Muscle of back (tissue), 3 donors: ENCODE measurements at regions not wholly inside any gene's neighbourhood (a gene's known extent, or its start where the extent isn't known, plus 50 kb on each side); places are given as distances from the start of the nearest gene placed in this dataset.
"Not testable (repeated sequence)": the region's sequence is repeated elsewhere in the genome, so short reads cannot be mapped to it uniquely, and the experiment has no call there.

Source experiments
- DNase-seq, 3 donors: peaks; one replicate each; pipeline versions ENCODE4 v3.0.0 to v3.0.0-alpha.2; 2013

DNA sequence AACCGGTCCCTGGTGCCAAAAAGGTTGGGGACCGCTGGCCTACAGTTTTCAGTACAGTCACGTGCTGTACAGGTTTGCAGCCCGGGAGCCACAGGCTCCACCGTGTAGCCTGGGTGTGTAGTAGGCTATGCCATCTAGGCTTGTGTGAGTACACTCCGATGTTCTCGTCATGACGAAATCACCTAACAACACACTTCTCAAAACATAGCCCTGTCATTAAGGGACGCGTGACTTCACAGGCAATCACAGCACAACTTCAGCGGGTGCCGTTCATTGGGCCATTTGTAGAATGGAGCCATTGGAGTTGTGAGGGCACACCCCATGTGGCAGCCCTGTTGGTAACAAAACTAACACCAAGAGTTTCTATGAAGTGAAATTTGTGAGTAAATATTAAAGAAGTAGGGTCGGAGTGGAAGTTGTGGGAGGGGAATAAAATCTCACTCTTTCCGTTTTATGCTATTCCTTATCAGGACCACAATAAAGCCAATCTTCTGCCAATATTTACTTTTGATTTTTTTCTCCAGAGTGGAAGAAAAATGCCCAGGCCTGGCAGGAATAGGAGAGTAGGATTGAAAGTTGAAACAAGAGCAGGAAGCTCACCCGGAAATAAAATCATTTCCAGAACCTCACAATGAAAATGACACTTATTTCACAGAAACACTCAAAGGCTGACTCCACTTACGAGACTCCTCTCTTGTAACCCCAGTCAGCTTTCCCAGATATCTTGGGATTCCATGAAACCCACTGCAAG lies 63.7 kb upstream of the PTPN1 start:
- DNase-seq: no peak

DNA sequence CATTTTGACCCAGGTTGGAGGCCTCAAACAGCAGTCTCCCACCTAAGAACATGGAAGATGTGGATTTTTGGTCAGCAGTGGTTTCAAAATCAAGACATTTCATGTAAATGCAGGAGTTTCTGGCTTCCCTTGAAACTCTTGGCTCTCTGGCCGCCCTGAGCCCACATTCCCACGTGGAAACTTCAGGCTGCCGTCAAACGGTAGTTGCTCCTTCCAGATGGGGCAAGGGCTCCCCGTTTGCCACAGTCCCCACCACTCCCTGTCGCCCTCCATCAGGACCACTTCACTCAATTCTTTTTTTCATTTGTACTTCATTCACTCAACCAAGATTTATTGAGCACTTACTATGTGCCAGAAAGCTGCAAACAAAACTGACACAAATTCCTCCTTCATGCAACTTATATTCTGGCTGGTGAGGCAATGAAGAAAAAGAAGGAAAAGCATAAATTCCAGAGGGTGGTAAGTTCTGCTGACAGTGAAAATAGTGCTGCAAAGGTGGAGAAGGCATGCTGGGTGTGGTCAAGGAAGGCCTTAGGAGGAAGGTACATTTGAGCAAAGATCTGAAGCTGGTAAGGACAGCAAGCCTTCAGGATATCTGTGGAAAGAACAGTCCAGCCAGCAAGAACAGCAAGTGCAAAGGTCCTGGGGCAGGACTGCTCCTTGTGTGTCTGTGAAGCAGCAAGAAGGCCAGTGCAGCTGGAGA lies 62.9 kb upstream of the PTPN1 start:
- no peak for DNase-seq

DNA sequence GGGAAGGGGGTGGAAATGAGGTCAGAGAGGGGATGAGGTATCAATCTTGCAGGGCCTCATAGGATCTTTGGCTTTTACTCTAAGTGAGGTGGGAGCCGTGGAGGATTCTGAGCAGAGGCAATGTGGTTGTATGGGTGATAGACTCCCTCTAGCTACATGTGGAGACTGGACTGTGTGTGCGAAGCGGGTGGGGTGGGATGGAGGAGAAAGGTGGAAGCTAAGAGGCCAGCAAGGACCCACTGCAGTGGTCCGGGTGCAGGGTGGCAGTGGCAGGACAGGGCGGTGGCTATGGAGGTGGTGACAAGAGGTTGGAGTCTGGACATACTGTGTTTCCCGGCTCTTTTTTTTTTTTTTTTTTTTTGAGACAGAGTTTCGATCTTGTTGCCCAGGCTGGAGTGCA lies 62.4 kb upstream of the PTPN1 start:
- no peak for DNase-seq

DNA sequence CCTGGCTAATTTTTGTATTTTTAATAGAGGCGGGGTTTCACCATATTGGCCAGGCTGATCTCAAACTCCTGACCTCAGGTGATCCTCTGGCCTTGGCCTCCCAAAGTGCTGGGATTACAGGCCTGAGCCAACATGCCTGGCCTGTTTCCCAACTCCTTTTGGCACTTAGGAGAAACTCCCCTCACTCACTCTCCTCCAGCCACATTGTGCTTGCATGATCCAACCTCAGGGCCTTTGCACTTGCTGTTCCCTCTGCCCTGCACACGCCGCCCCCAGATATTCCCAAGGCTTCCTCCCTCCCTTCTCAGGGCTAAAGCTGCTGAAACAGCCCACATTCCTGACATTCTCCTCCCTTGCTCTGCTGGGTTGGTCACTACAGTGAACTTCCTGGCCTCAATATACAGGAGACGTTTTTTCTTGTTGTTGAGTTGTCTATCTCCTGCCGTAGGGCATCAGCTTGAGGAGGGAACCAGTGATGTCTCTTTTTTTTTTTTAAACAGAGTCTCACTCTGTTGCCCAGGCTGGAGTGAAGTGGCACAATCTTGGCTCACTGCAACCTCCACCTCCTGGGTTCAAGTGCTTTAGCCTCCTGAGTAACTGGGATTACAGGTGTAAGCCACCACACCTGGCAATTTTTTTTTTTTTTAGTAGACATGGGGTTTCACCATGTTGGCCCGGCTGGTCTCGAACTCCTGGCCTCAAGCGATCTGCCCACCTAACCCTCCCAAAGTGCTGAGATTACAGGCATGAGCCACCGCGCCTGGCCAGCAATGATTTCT lies 61.4 kb upstream of the PTPN1 start:
- DNase-seq: not testable (repeated sequence)

DNA sequence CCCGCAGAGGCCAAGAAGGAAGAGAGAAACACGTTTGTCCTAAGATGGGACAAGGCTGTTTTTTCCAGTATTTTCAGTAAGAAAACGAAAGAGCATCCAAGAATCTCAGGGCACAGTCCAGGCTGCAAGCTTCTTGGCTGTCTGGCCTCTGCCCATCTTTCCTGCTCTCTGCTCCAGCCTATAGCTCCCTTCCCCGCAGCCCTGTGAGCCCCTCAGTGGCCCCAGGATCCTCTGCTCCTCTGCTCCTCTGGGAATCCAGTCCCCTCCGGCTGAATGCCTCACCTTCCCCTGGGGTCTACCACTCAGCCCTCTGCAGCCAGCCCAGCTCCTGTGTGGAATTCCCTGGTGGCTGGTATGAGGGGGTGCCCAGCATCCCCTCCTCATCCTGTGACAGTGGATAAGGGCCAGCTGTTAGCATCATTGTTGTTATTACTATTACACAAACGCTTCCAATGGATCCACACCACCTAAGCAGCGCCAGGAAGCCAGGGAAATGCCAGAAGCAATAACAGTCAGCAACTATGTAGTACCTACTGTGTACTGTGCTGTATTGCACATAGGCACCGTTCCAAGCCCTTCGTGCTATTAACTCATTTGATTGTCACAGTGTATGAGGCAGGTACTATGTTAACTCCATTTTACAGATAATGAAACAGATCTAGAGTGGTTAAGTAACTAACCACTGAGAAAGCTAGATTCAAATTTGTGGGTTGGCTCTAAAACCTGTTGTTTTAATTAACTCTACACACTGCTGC lies 60.3 kb upstream of the PTPN1 start:
- DNase-seq: no peak

DNA sequence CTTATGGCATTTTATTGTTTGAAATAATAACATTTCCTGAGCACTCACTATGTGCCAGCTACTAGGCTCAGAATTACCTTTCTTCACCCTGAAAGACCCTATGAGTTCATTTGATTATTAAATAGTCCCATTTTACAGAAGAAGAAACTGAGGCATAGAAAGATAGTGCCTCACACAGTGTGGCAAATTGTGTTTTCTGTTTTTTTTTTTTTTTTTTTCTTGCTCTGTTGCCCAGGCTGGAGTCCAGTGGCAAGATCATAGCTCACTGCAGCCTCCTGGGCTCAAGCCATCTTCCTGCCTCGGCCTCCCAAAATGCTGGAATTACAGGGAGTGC lies 59.7 kb upstream of the PTPN1 start:
- DNase-seq: no peak

DNA sequence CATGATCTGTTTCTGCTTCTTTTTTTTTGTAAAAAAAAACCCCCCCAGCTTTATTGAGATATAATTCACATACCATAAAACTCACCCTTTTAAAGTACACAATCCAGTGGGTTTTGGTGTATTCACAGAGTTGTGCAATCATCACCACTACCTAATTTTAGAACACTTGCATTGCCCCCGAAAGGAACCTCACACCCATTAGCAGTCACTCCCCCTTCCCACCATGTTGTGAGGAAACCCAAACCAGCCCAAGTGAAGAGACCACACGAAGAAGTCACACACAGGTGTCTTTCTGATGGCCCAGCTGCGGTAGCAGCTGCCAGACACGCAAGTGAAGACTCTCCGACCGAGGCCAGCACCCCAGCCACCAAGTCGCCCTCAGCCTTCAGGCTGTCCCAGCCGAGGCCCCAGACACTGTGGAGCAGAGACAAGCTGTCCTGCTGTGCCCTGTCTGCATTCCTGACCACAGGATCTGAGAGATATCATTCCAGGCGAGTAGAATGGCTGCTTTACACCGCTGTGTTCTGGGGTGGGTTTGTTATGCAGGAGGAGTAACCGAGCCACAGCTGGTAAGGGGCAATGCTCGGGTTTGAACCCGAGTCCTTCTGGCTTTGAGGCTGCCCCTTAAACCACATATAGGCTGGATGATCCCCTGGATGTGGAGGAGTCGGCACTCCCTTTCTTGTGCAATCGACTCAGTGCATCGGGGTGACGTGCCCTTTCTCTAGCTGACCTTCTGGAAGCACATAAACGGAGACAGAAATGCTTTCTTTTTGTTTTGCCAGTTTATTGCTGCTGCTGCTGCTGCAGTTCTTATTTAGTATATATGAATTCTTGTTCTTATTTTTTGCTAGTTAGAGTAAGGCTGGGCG lies 59.1 kb upstream of the PTPN1 start:
- no peak for DNase-seq

DNA sequence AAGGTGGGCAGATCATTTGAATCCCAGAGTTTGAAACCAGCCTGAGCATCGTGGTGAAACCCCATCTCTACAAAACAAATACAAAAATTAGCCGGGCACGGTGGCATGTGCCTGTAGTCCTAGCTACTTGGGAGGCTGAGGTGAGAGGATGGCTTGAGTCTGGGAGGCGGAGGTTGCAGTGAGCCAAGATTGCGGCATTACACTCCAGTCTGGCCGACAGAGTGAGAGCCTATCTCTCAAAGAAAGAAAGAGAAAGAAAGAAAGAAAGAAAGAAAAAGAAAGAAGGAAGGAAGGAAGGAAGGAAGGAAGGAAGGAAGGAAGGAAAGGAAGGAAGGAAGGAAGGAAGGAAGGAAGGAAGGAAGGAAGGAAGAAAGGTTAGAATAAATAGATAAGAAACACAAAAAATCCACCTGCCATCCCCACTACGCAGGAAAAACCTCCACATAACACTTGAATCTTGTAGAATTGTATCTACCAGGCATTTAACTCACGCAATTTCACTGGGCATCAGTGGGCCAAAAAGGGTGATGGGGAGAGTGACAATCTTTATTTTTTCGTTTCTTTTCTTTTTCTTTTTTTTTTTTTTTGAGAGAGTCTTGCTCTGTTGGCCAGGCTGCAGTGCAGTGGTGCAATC lies 58.3 kb upstream of the PTPN1 start:
- DNase-seq: not testable (repeated sequence)

DNA sequence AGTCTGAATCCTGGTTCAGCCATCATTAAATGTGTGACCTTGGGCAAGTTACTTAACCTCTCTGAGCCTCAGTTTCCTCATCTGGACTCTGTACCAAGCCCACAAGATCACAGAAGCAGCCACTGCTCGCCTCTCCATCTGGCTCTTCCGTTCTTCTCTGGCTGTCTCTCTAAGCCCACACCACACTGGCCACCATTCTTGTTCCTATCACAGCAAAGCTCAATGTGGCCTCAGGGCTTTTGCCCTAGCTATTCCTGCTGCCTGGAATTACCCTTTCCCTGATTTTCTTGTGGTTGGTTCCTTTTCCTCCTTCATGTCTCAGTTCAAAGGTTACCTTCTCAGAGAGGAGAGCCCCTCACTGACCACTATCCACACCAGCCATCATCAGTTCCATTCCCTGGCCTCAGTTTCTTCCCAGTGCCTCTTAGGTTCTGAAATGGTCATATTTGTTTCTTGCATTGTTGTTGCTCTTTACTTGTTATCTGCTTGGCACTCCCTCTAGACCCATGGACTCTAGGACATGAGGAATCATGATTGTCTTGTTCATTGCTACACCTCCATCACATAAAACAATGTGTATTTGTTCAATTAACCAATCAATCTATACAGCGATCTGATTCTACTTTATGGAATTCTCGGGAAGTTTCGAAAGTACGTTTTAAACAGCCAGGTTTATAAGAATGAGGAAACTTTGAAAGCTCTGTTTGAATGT lies 56.5 kb upstream of the PTPN1 start:
- no peak for DNase-seq

DNA sequence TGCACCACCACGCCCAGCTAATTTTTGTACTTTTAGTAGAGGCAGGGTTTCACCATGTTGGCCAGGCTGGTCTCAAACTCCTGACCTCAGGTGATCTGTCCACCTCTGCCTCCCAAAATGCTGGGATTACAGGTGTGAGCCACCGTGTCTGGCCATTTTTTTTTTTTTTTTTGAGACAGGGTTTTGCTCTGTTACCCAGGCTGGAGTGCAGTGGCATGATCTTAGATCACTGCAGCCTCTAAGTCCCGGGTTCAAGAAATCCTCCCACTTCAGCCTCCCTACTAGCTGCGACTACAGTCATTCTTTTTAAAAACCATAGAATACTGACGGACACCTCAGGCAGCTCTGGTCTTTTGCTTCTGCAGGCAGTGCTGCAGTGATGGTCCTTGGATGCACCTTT lies 54.9 kb upstream of the PTPN1 start:
- not testable (repeated sequence) for DNase-seq

DNA sequence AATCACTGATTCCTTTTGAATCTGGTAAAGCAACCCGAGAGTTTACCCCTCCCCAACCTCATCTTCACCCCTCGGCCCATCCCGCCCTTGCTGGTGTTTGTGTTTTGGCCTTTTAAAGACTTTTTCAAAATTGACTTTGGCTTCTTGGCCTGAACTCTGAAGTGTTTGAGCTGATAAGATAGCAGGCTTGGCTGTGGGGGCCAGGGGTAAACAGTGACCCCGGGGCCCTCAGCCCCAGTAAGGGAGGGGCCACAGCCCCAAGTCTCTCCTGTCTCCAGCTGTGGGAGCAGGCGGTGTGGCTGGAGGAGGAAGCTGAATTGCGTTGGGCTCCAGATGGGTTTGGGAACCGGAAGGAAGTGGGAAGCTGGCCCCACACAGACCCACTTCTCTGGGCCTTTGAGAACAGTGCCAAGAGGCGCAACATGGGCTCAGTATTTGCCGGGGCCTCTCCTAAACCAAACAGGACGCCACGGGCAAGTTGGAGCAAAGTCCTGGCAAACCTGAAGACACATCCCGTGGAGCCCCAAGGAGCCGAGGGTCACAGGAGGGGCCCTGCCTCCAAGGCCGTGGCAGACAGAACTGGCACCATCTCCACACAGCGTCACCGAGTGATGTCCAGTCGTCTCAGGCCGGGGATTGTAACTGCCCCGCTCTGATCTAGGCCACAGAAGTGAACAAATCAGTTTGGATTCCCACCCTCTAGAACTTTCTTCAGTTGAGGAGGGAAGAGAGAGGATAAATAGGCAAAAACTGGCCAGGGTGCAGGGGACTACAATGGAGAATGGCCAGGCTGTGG lies 54.3 kb upstream of the PTPN1 start:
- no peak for DNase-seq

DNA sequence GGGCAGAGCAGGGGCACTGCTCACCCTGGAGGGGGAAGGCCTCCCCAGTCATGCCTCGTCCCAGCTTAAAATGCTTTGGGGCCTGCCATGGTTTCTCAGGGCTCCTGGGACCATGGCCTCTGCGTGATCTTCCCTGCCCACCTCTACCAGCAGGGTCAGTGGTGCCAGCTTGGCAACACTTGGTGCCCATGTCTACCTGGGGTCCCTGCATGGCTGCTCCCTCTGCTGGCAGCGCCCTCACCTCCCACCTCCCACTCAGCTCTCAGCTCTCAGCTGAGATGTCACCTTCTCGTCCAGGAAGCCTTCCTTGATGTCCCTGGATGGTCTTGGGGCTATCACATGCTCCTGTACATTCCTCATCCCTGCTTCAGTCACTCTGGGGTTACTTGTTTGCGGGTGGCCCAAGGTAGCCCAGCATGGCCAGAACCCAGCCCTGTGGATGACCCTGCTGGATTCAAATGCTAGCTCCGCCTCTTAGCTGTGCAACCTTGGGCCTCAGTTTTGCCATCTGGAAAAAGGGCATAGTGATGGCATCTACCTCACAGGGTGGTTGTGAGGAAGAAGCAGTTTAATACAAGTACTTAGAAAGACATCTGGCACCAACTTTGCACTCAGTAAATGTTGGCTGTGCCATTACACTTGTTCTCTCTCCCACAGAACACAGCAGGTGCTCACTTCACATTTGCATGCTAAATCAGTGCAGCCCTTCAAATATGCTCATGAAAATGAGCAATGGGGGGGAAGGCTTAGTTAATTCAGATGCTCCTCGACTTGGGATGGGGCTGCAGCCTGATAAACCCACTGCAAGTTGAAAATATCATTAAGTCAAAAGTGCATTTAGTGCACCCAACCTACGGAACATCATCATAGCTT lies 53.5 kb upstream of the PTPN1 start:
- no peak for DNase-seq

DNA sequence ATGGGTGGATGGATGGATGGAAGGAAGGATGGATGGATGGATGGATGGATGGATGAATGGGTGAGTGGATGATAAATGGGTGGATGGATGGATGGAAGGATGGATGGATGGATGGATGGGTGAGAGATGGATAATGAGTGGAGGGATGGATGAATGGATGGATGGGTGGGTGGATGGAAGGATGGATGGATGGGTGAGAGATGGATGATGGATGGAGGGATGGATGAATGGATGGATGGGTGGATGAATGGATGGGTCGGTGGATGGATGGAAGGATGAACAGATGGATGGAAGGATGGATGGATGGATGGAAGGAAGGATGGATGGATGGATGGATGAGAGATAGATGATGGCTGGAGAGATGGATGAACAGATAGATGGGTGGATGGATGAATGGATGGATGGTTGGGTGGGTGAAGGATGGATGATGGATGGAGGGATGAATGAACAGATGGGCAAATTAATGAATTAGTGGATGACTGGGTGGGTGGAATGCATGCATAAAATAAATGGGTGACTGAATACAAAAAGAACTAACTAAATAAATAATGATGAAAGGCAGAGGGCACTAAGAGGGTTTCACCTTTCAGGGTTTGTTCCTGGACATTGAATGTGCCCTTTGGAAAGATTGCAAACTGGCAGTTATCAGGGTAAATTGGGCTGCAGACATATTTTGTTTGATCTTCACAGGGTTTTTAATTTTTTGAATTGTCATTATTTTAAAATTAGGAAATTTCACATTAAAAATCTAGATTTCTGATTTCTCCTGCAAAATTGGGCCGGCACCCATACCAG lies 50.9 kb upstream of the PTPN1 start:
- no peak for DNase-seq

DNA sequence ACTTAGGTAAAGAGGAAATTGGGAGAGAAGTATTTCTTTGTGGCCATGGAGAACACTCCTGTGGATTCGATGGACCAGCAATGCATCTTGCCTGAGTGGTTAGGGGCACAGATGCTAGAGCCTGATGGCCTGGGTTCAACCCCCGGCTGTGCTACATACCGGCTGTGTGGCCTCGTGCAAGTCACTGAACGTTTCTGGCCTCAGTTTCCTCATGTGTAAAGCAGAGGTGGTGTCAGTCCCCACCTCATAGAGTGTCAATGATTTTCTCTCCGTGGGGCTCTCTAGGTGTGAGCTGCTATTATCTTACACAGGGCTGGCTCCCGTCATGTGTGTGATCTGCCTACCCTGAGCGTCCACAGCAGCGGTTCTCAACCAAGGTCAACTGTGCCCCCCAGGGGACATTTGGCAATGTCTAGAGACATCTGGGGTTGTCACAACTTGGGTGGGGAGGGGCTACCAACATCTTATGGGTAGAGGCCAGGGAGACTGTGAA lies 50.0 kb upstream of the PTPN1 start:
- DNase-seq: no peak
